ENCODE measurements at regions not wholly inside any gene's neighbourhood (a gene's known extent, or its start where the extent isn't known, plus 50 kb on each side); places are given as distances from the start of the nearest gene placed in this dataset.
"Not testable (repeated sequence)": the region's sequence is repeated elsewhere in the genome, so short reads cannot be mapped to it uniquely, and the experiment has no call there.

GRCh38 chr10:65794861-65795260 lies 1131.0 kb upstream of the LRRTM3 start:
- POLR2A ChIA-PET: not testable (repeated sequence)

GRCh38 chr10:65796472-65796871 lies 1129.4 kb upstream of the LRRTM3 start:
- POLR2A ChIA-PET: no interaction called here
- CTCF ChIA-PET: interaction anchor here (0.6 kb wide), 1 partner anchor 82 kb away, joined by 4 read pairs; no protein-coding TSS in a partner anchor

More at GRCh38 chr10:65794861-65795260, 1131.0 kb upstream of the LRRTM3 start:
- CTCF ChIA-PET: not testable (repeated sequence)

- POLR2A ChIA-PET: no interaction called here
- CTCF ChIA-PET: no interaction called here
These were observed 1127.7 kb upstream of the LRRTM3 start for GRCh38 chr10:65798133-65798532.

GRCh38 chr10:65802391-65802790 lies 1123.4 kb upstream of the LRRTM3 start:
- ChIA-PET POLR2A (no interaction called here), CTCF (no interaction called here)

- ChIA-PET POLR2A (no interaction called here), CTCF (no interaction called here)
These were observed 1120.3 kb upstream of the LRRTM3 start for GRCh38 chr10:65805511-65805910.

- ChIA-PET CTCF (no interaction called here), POLR2A (no interaction called here)
These were observed 1119.8 kb upstream of the LRRTM3 start for GRCh38 chr10:65805993-65806392.

GRCh38 chr10:65808687-65809333 lies 1117.0 kb upstream of the LRRTM3 start:
- CTCF ChIA-PET: no interaction called here

GRCh38 chr10:65811931-65812525 lies 1113.8 kb upstream of the LRRTM3 start:
- CTCF ChIA-PET: no interaction called here

More at GRCh38 chr10:65808687-65809333, 1117.0 kb upstream of the LRRTM3 start:
- POLR2A ChIA-PET: no interaction called here

GRCh38 chr10:65816536-65816935 lies 1109.3 kb upstream of the LRRTM3 start:
- CTCF ChIA-PET: no interaction called here
- POLR2A ChIA-PET: no interaction called here

More at GRCh38 chr10:65811931-65812525, 1113.8 kb upstream of the LRRTM3 start:
- POLR2A ChIA-PET: no interaction called here

- CTCF ChIA-PET: no interaction called here
- POLR2A ChIA-PET: no interaction called here
These were observed 1106.8 kb upstream of the LRRTM3 start for GRCh38 chr10:65818990-65819389.

- ChIA-PET CTCF (no interaction called here), POLR2A (no interaction called here)
These were observed 1098.5 kb upstream of the LRRTM3 start for GRCh38 chr10:65827359-65827758.

GRCh38 chr10:65838811-65839210 lies 1087.0 kb upstream of the LRRTM3 start:
- CTCF ChIA-PET: no interaction called here
- POLR2A ChIA-PET: no interaction called here

- ChIA-PET POLR2A (no interaction called here), CTCF (no interaction called here)
These were observed 1082.6 kb upstream of the LRRTM3 start for GRCh38 chr10:65843203-65843602.

- POLR2A ChIA-PET: no interaction called here
- CTCF ChIA-PET: no interaction called here
These were observed 1079.9 kb upstream of the LRRTM3 start for GRCh38 chr10:65845916-65846315.

GRCh38 chr10:65846541-65846940 lies 1079.3 kb upstream of the LRRTM3 start:
- POLR2A ChIA-PET: no interaction called here
- CTCF ChIA-PET: no interaction called here

- POLR2A ChIA-PET: no interaction called here
These were observed 1078.9 kb upstream of the LRRTM3 start for GRCh38 chr10:65846949-65847348.

GRCh38 chr10:65847436-65848230 lies 1078.2 kb upstream of the LRRTM3 start:
- ChIA-PET CTCF (no interaction called here), POLR2A (no interaction called here)

More at GRCh38 chr10:65846949-65847348, 1078.9 kb upstream of the LRRTM3 start:
- CTCF ChIA-PET: no interaction called here

GRCh38 chr10:65858841-65859240 lies 1067.0 kb upstream of the LRRTM3 start:
- POLR2A ChIA-PET: no interaction called here
- CTCF ChIA-PET: no interaction called here

- ChIA-PET CTCF (no interaction called here), POLR2A (no interaction called here)
These were observed 1064.6 kb upstream of the LRRTM3 start for GRCh38 chr10:65861249-65861648.
